Retinal pigment epithelial cell (primary cell): ENCODE measurements at regions not wholly inside any gene's neighbourhood (a gene's known extent, or its start where the extent isn't known, plus 50 kb on each side); places are given as distances from the start of the nearest gene placed in this dataset.
A peak's percentile ranks its signal among the peaks of the same experiment; 100 is the strongest.

Experiments
- DNase-seq: peaks from one replicate; pipeline ENCODE4 v3.0.0-alpha.2; 2010; ENCODE audit warnings: low read depth
- H3K4me3 ChIP-seq: 2 replicates; pipeline ENCODE4 v1.5.1; 2011; ENCODE audit warnings: mild to moderate bottlenecking, low read length, control low read depth, moderate library complexity
- CTCF ChIP-seq: conservative IDR thresholded peaks from 2 replicates; pipeline ENCODE4 v1.5.1; 2011; ENCODE audit warnings: low read depth, low read length, control low read depth, inconsistent platforms

GRCh38 chr5:18036531-18036930 lies 402.3 kb downstream of the TAF11L14 start:
- DNase-seq: no peak
- TF ChIP-seq CTCF: no peak
- no peak overlapping the region for H3K4me3 ChIP-seq

GRCh38 chr5:18037718-18038117 lies 403.5 kb downstream of the TAF11L14 start:
- TF ChIP-seq CTCF: no peak

GRCh38 chr5:18043344-18043743 lies 409.1 kb downstream of the TAF11L14 start:
- TF ChIP-seq CTCF: peak; percentile 9
- no peak overlapping the region for H3K4me3 ChIP-seq
- DNase-seq: no peak

More at GRCh38 chr5:18037718-18038117, 403.5 kb downstream of the TAF11L14 start:
- no peak for DNase-seq
- H3K4me3 ChIP-seq: no peak overlapping the region

- H3K4me3 ChIP-seq: no peak overlapping the region
- no peak for DNase-seq
- TF ChIP-seq CTCF: no peak
Measured at GRCh38 chr5:18048449-18048848, 414.2 kb downstream of the TAF11L14 start.

GRCh38 chr5:18050345-18050744 lies 416.1 kb downstream of the TAF11L14 start:
- no peak for DNase-seq
- no peak for TF ChIP-seq CTCF
- H3K4me3 ChIP-seq: no peak overlapping the region

GRCh38 chr5:18050776-18051175 lies 416.5 kb downstream of the TAF11L14 start:
- TF ChIP-seq CTCF: no peak
- no peak for DNase-seq
- no peak overlapping the region for H3K4me3 ChIP-seq

- no peak for TF ChIP-seq CTCF
- DNase-seq: no peak
- H3K4me3 ChIP-seq: no peak overlapping the region
Measured at GRCh38 chr5:18051953-18052352, 417.7 kb downstream of the TAF11L14 start.
